ENCODE measurements at regions not wholly inside any gene's neighbourhood (a gene's known extent, or its start where the extent isn't known, plus 50 kb on each side); places are given as distances from the start of the nearest gene placed in this dataset.

- TF ChIP-seq CTCF (IDR thresholded peaks at IDR 0.05; ENCODE audit: low read depth, low read length, missing control alignments), result no peak
- in situ Hi-C loops (cut with HindIII; ENCODE audit: low sequenced_read_pairs), result no loop called here
- H3K4me3 ChIP-seq (ENCODE audit: low read depth, low read length), result no peak overlapping the region
- no peak for DNase-seq (ENCODE audit: low read depth)
These were observed 234.3 kb downstream of the CDCA7 start for GRCh38 chr2:173588931-173589369.

- H3K4me3 ChIP-seq (ENCODE audit: low read depth, low read length), result no peak overlapping the region
- DNase-seq (ENCODE audit: low read depth), result peak; percentile 12
- TF ChIP-seq CTCF (IDR thresholded peaks at IDR 0.05; ENCODE audit: low read depth, low read length, missing control alignments), result no peak
- in situ Hi-C loops (cut with HindIII; ENCODE audit: low sequenced_read_pairs), result no loop called here
These were observed 235.1 kb downstream of the CDCA7 start for GRCh38 chr2:173589604-173590275.

GRCh38 chr2:173590276-173590861 lies 235.7 kb downstream of the CDCA7 start:
- no peak overlapping the region for H3K4me3 ChIP-seq (ENCODE audit: low read depth, low read length)
- peak; percentile 92 for DNase-seq (ENCODE audit: low read depth)
- in situ Hi-C loops (cut with HindIII; ENCODE audit: low sequenced_read_pairs), result no loop called here
- no peak for TF ChIP-seq CTCF (IDR thresholded peaks at IDR 0.05; ENCODE audit: low read depth, low read length, missing control alignments)

- TF ChIP-seq CTCF (IDR thresholded peaks at IDR 0.05; ENCODE audit: low read depth, low read length, missing control alignments), result no peak
- in situ Hi-C loops (cut with HindIII; ENCODE audit: low sequenced_read_pairs), result no loop called here
- no peak for DNase-seq (ENCODE audit: low read depth)
- no peak overlapping the region for H3K4me3 ChIP-seq (ENCODE audit: low read depth, low read length)
These were observed 238.4 kb downstream of the CDCA7 start for GRCh38 chr2:173593109-173593508.

- no peak for DNase-seq (ENCODE audit: low read depth)
- in situ Hi-C loops (cut with HindIII; ENCODE audit: low sequenced_read_pairs), result no loop called here
- no peak for TF ChIP-seq CTCF (IDR thresholded peaks at IDR 0.05; ENCODE audit: low read depth, low read length, missing control alignments)
- no peak overlapping the region for H3K4me3 ChIP-seq (ENCODE audit: low read depth, low read length)
These were observed 241.6 kb downstream of the CDCA7 start for GRCh38 chr2:173596244-173596643.

- TF ChIP-seq CTCF (IDR thresholded peaks at IDR 0.05; ENCODE audit: low read depth, low read length, missing control alignments), result no peak
- no peak for DNase-seq (ENCODE audit: low read depth)
- in situ Hi-C loops (cut with HindIII; ENCODE audit: low sequenced_read_pairs), result no loop called here
- no peak overlapping the region for H3K4me3 ChIP-seq (ENCODE audit: low read depth, low read length)
These were observed 243.9 kb downstream of the CDCA7 start for GRCh38 chr2:173598525-173598924.

All from astrocyte of the cerebellum (primary cell).